GM12878 (cell line): ENCODE measurements at regions not wholly inside any gene's neighbourhood (a gene's known extent, or its start where the extent isn't known, plus 50 kb on each side); places are given as distances from the start of the nearest gene placed in this dataset.

Experiments
- ATAC-seq: fragments of 200-7000 bp; cut with Tn5 transposase; 3 replicates; pipeline ENCODE4 v1.9.1; 2020; ENCODE audit warnings: mild to moderate bottlenecking, moderate library complexity
- BruUV-seq: library from RNA; stranded (reverse); fragments of 400-500 nt; replicated peaks from 2 replicates; lab custom pipeline; 2021; lab: Mats Ljungman, UMichigan
- CTCF ChIA-PET: fragments of 300-600 bp; sonication (Branson Sonifier 250); formaldehyde crosslinking; extraction: SDS; loops from one replicate; lab custom pipeline; 2021; ENCODE audit warnings: inconsistent platforms; lab: Yijun Ruan, JAX
- POLR2A ChIA-PET: fragments of 350-600 bp; formaldehyde crosslinking; extraction: SDS; loops from one replicate; lab custom pipeline; 2021; ENCODE audit warnings: inconsistent platforms; lab: Charles Lee
- RAD21 ChIA-PET: fragments of 300-600 bp; sonication (Branson Sonifier 250); formaldehyde crosslinking; loops from one replicate; lab custom pipeline; 2023; ENCODE audit warnings: antibody characterized with exemption; ENCODE audit not compliant: unreplicated experiment; lab: Charles Lee
- SMC1A ChIA-PET: fragments of 300-600 bp; sonication (Branson Sonifier 250); formaldehyde crosslinking; loops from one replicate; lab custom pipeline; 2023; ENCODE audit not compliant: unreplicated experiment, uncharacterized antibody; lab: Charles Lee
- DNase-seq: peaks from one replicate; pipeline ENCODE4 v3.0.0-alpha.2; 2011; ENCODE audit warnings: low read depth, low spot score
- FAIRE-seq: peaks from 3 replicates; lab custom pipeline; 2011; peaks lifted over from hg19 to GRCh38; lab: Jason Lieb, UNC
- H2AFZ ChIP-seq: 2 replicates; pipeline ENCODE4 v1.6.0; 2011; ENCODE audit warnings: low read depth, low read length, control low read depth; ENCODE audit not compliant: control insufficient read depth
- H3K27ac ChIP-seq: 2 replicates; pipeline ENCODE4 v1.5.1; 2011; ENCODE audit warnings: control low read depth; ENCODE audit not compliant: control insufficient read depth, insufficient read depth
- H3K27me3 ChIP-seq, 2 experiments: replicated peaks in 1 of 2; 2 replicates each; pipeline versions ENCODE4 v1.6.0 to v1.6.1; 2011; ENCODE audit warnings: low read length in 1 of 2; ENCODE audit not compliant: control insufficient read depth in 2 of 2, insufficient read depth in 2 of 2
- H3K36me3 ChIP-seq, 2 experiments: 2 replicates each; pipeline ENCODE4 v1.5.1; 2011; ENCODE audit warnings: low read length in 1 of 2; ENCODE audit not compliant: control insufficient read depth in 2 of 2, insufficient read depth in 2 of 2
- H3K4me1 ChIP-seq: 2 replicates; pipeline ENCODE4 v1.6.1; 2011; ENCODE audit warnings: mild to moderate bottlenecking, low read length, moderate library complexity, mixed read lengths; ENCODE audit not compliant: control insufficient read depth, insufficient read depth
- H3K4me2 ChIP-seq: 2 replicates; pipeline ENCODE4 v1.6.0; 2011; ENCODE audit warnings: control low read depth; ENCODE audit not compliant: control insufficient read depth, insufficient read depth
- H3K4me3 ChIP-seq: fragments of 200-600 bp; sonication (generic); 2 replicates; pipeline ENCODE4 v1.5.1; 2016
- H3K79me2 ChIP-seq: 2 replicates; pipeline ENCODE4 v1.6.0; 2011; ENCODE audit warnings: low read length; ENCODE audit not compliant: control insufficient read depth, insufficient read depth
- H3K9ac ChIP-seq: 2 replicates; pipeline ENCODE4 v1.8.0; 2011; ENCODE audit warnings: low read length, control low read depth, mixed read lengths; ENCODE audit not compliant: control insufficient read depth, insufficient read depth
- H3K9me3 ChIP-seq: replicated peaks from 3 replicates; pipeline ENCODE4 v1.5.1; 2011; ENCODE audit warnings: mild to moderate bottlenecking, low read length; ENCODE audit not compliant: control insufficient read depth, insufficient read depth
- H4K20me1 ChIP-seq: 2 replicates; pipeline ENCODE4 v1.6.0; 2011; ENCODE audit not compliant: control insufficient read depth, insufficient read depth
- ESRRA ChIP-seq: IDR thresholded peaks from 2 replicates; pipeline ENCODE4 v1.6.1; 2012; ENCODE audit warnings: mild to moderate bottlenecking, low read length, improper control_type of control experiment
- IRF4 ChIP-seq: IDR thresholded peaks from 2 replicates; pipeline ENCODE4 v1.6.1; 2011; ENCODE audit warnings: low read depth, low read length
- KAT2A ChIP-seq: conservative IDR thresholded peaks from 2 replicates; pipeline ENCODE4 v1.6.1; 2011; ENCODE audit warnings: low read depth, low read length; ENCODE audit not compliant: control insufficient read depth
- NFXL1 ChIP-seq: fragments of 450-650 bp; IDR thresholded peaks from 2 replicates; pipeline ENCODE4 v1.6.1; 2017; ENCODE audit warnings: antibody characterized with exemption, mild to moderate bottlenecking, borderline replicate concordance
- NKRF ChIP-seq: fragments of 450-650 bp; conservative IDR thresholded peaks from 2 replicates; pipeline ENCODE4 v1.6.1; 2017; ENCODE audit warnings: mild to moderate bottlenecking, moderate library complexity
- WGBS: methylation state at CpG from one replicate; pipeline ENCODE4 v1.1.6; 2016; ENCODE audit warnings: low lambda C conversion rate; ENCODE audit not compliant: insufficient replicate concordance, insufficient coverage; ENCODE audit errors: missing lambda C conversion rate; 5-methylcytosine and 5-hydroxymethylcytosine counted together
- in situ Hi-C: fragments of 300-500 bp; cut with MboI; formaldehyde crosslinking; loops from 9 replicates; pipeline ENCODE4 v1.14.3; 2018; ENCODE audit warnings: mixed read lengths
- intact Hi-C: fragments of 100-400 bp; cut with micrococcal nuclease; formaldehyde crosslinking; loops from one replicate; pipeline ENCODE4 v1.14.2; 2022; ENCODE audit not compliant: unreplicated experiment
- TF ChIP-seq, protein P1 (sequence below): IDR thresholded peaks from 2 replicates; pipeline ENCODE4 v1.6.1; 2011; ENCODE audit warnings: low read depth, low read length, improper control_type of control experiment, borderline replicate concordance

GRCh38 chr3:5826467-5826866 is 639.0 kb downstream of the EDEM1 start (continued):
- no peak for TF ChIP-seq IRF4
- TF ChIP-seq, protein P1, sequence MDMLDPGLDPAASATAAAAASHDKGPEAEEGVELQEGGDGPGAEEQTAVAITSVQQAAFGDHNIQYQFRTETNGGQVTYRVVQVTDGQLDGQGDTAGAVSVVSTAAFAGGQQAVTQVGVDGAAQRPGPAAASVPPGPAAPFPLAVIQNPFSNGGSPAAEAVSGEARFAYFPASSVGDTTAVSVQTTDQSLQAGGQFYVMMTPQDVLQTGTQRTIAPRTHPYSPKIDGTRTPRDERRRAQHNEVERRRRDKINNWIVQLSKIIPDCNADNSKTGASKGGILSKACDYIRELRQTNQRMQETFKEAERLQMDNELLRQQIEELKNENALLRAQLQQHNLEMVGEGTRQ = no peak
- TF ChIP-seq, all 136 proteins: peak for 0

GRCh38 chr3:5828251-5828650 is 640.7 kb downstream of the EDEM1 start:
- ATAC-seq (no peak), FAIRE-seq (no peak), DNase-seq (no peak)
- RAD21 ChIA-PET = no interaction called here
- BruUV-seq = no TSS peak
- Histone ChIP-seq H4K20me1 (no peaks in the 10 kb centered on the region), H2AFZ (no peak overlapping the region), H3K4me3 (no peak overlapping the region), H3K27ac (no peak overlapping the region), H3K36me3 (no peaks in the 10 kb centered on the region), H3K4me1 (no peaks in the 10 kb centered on the region), H3K79me2 (no peaks in the 10 kb centered on the region), H3K27me3 (no peaks in the 10 kb centered on the region), H3K4me2 (no peak overlapping the region), H3K9me3 (no peaks in the 10 kb centered on the region), H3K9ac (no peak overlapping the region)
- no peak for TF ChIP-seq NKRF
- TF ChIP-seq KAT2A = no peak
- no peak for TF ChIP-seq ESRRA
- no peak for TF ChIP-seq NFXL1
- SMC1A ChIA-PET = interaction anchor here (1.3 kb wide), 1 partner anchor 12 kb away, joined by 3 read pairs; no protein-coding TSS in a partner anchor
- 40% methylated on average over 2 of the region's 2 CpGs for WGBS
- CTCF ChIA-PET = interaction anchor here (1.2 kb wide), 1 partner anchor 401 kb away, joined by 4 read pairs; no protein-coding TSS in a partner anchor
- in situ Hi-C loops = no loop called here
- POLR2A ChIA-PET = no interaction called here
- intact Hi-C loops = no loop called here
